RWPE2 (cell line): ENCODE measurements at regions not wholly inside any gene's neighbourhood (a gene's known extent, or its start where the extent isn't known, plus 50 kb on each side); places are given as distances from the start of the nearest gene placed in this dataset.

Experiments
- ATAC-seq: fragments of 200-7000 bp; cut with Tn5 transposase; 3 replicates; pipeline ENCODE4 v1.9.1; 2021; ENCODE audit warnings: low read depth
- DNase-seq: peaks from one replicate; pipeline ENCODE4 v3.0.0-alpha.2; 2020; ENCODE audit warnings: low spot score
- H3K27ac ChIP-seq: fragments of 450-650 bp; 2 replicates; pipeline ENCODE4 v1.5.1; 2017; ENCODE audit warnings: mild to moderate bottlenecking; ENCODE audit not compliant: poor library complexity, severe bottlenecking
- H3K27me3 ChIP-seq: fragments of 250-450 bp; sonication (Bioruptor Pico); 2 replicates; pipeline ENCODE4 v1.5.1; 2021; ENCODE audit warnings: mild to moderate bottlenecking, moderate library complexity; ENCODE audit not compliant: insufficient read depth, poor library complexity, severe bottlenecking
- H3K36me3 ChIP-seq: fragments of 250-450 bp; sonication (Bioruptor Pico); 2 replicates; pipeline ENCODE4 v1.5.1; 2020; ENCODE audit warnings: low read depth, mild to moderate bottlenecking, moderate library complexity
- H3K4me1 ChIP-seq: fragments of 250-450 bp; sonication (Bioruptor Pico); 2 replicates; pipeline ENCODE4 v1.5.1; 2021; ENCODE audit warnings: mild to moderate bottlenecking, moderate library complexity; ENCODE audit not compliant: insufficient read depth, poor library complexity, severe bottlenecking
- H3K4me3 ChIP-seq: fragments of 250-450 bp; sonication (Bioruptor Pico); 2 replicates; pipeline ENCODE4 v1.5.1; 2021; ENCODE audit warnings: mild to moderate bottlenecking, moderate library complexity; ENCODE audit not compliant: severe bottlenecking
- H3K9me3 ChIP-seq: fragments of 250-450 bp; sonication (Bioruptor Pico); 2 replicates; pipeline ENCODE4 v1.5.1; 2021; ENCODE audit warnings: mild to moderate bottlenecking, moderate library complexity; ENCODE audit not compliant: severe bottlenecking
- CTCF ChIP-seq: fragments of 450-650 bp; IDR thresholded peaks from one replicate; pipeline ENCODE4 v1.5.1; 2017; ENCODE audit warnings: mild to moderate bottlenecking, moderate library complexity; ENCODE audit not compliant: poor library complexity, severe bottlenecking

- no peak overlapping the region for H3K27ac ChIP-seq
- DNase-seq (no peak), ATAC-seq (no peak)
- no peaks in the 10 kb centered on the region for H3K9me3 ChIP-seq
- no peak for TF ChIP-seq CTCF
- H3K4me3 ChIP-seq: no peak overlapping the region
- H3K4me1 ChIP-seq: no peaks in the 10 kb centered on the region
- no peaks in the 10 kb centered on the region for H3K36me3 ChIP-seq
- H3K27me3 ChIP-seq: peaks cover 33% of the 10 kb centered on the region
Measured at GRCh38 chr2:44881856-44882255, 59.6 kb upstream of the SIX3 start.

- no peak for DNase-seq
- peaks cover 33% of the 10 kb centered on the region for H3K27me3 ChIP-seq
- H3K36me3 ChIP-seq: no peaks in the 10 kb centered on the region
- ATAC-seq: no peak
- no peak for TF ChIP-seq CTCF
- H3K27ac ChIP-seq: no peak overlapping the region
- no peaks in the 10 kb centered on the region for H3K4me1 ChIP-seq
- H3K9me3 ChIP-seq: no peaks in the 10 kb centered on the region
- no peak overlapping the region for H3K4me3 ChIP-seq
Measured at GRCh38 chr2:44883356-44883755, 58.1 kb upstream of the SIX3 start.

GRCh38 chr2:44884231-44884630 lies 57.3 kb upstream of the SIX3 start:
- H3K36me3 ChIP-seq: no peaks in the 10 kb centered on the region
- no peak overlapping the region for H3K4me3 ChIP-seq
- DNase-seq: no peak
- H3K27ac ChIP-seq: no peak overlapping the region
- no peaks in the 10 kb centered on the region for H3K4me1 ChIP-seq
- H3K27me3 ChIP-seq: peaks cover 33% of the 10 kb centered on the region
- H3K9me3 ChIP-seq: no peaks in the 10 kb centered on the region
- ATAC-seq: no peak
- TF ChIP-seq CTCF: no peak

- no peak for TF ChIP-seq CTCF
Measured at GRCh38 chr2:44884677-44885076, 56.8 kb upstream of the SIX3 start.

GRCh38 chr2:44886414-44886813 lies 55.1 kb upstream of the SIX3 start:
- Histone ChIP-seq H3K4me3 (no peak overlapping the region), H3K9me3 (no peaks in the 10 kb centered on the region), H3K4me1 (no peaks in the 10 kb centered on the region), H3K36me3 (no peaks in the 10 kb centered on the region), H3K27me3 (peaks cover 33% of the 10 kb centered on the region), H3K27ac (no peak overlapping the region)
- ATAC-seq: no peak
- no peak for DNase-seq
- TF ChIP-seq CTCF: no peak

More at GRCh38 chr2:44884677-44885076, 56.8 kb upstream of the SIX3 start:
- Histone ChIP-seq H3K9me3 (no peaks in the 10 kb centered on the region), H3K27ac (no peak overlapping the region), H3K4me3 (no peak overlapping the region), H3K4me1 (no peaks in the 10 kb centered on the region), H3K36me3 (no peaks in the 10 kb centered on the region), H3K27me3 (peaks cover 33% of the 10 kb centered on the region)
- DNase-seq (no peak), ATAC-seq (no peak)
